ENCODE measurements at regions not wholly inside any gene's neighbourhood (a gene's known extent, or its start where the extent isn't known, plus 50 kb on each side); places are given as distances from the start of the nearest gene placed in this dataset.
"Not testable (repeated sequence)": the region's sequence is repeated elsewhere in the genome, so short reads cannot be mapped to it uniquely, and the experiment has no call there.

DNA sequence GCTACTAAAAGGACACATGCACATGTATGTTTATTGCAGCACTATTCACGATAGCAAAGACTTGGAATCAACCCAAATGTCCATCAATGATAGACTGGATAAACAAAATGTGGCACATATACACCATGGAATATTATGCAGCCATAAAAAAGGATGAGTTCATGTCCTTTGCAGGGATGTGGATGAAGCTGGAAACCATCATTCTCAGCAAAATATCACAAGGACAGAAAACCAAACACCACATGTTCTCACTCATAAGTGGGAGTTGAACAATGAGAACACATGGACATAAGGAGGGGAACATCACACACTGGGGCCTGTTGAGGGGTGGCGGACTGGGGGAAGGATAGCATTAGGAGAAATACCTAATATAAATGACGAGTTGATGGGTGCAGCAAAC is 168.2 kb downstream of the NPR3 start:
- H3K9me3 ChIP-seq (ENCODE audit: low read length); ATAC-seq; H3K36me3 ChIP-seq (replicated peaks in 1 of 2; ENCODE audit: control insufficient read depth in 1 of 2, insufficient read depth in 2 of 2, low read length in 2 of 2); FAIRE-seq; H3K27ac ChIP-seq (ENCODE audit: extremely low read length, insufficient read depth, low read length); BruUV-seq (replicated peaks); H3K4me2 ChIP-seq (ENCODE audit: low read depth, low read length); DNase-seq (ENCODE audit: low spot score); intact Hi-C loops (cut with micrococcal nuclease; ENCODE audit: unreplicated experiment); H3K79me2 ChIP-seq (ENCODE audit: insufficient read depth, low read length); POLR2A ChIA-PET; H4K20me1 ChIP-seq (ENCODE audit: insufficient read depth, low read length); in situ Hi-C loops (cut with HindIII; ENCODE audit: extremely low pct_ligation_motif_present, low pct_unique_long_range_greater_than_20kb); H3K9ac ChIP-seq (ENCODE audit: insufficient read depth, low read depth, low read length); CTCF ChIA-PET (ENCODE audit: low intra/inter-chr PET ratio, low total read pairs); H3K4me1 ChIP-seq (ENCODE audit: insufficient read depth, low read length); H2AFZ ChIP-seq (ENCODE audit: low read length); H3K4me3 ChIP-seq (replicated peaks in 1 of 3; ENCODE audit: insufficient read depth in 1 of 3, low read depth in 2 of 3, low read length in 3 of 3); H3K27me3 ChIP-seq (ENCODE audit: control insufficient read depth in 1 of 2, insufficient read depth in 2 of 2, low read length in 2 of 2): not testable (repeated sequence)
- 16% methylated on average over 3 of the region's 3 CpGs for WGBS (ENCODE audit: low lambda C conversion rate)

DNA sequence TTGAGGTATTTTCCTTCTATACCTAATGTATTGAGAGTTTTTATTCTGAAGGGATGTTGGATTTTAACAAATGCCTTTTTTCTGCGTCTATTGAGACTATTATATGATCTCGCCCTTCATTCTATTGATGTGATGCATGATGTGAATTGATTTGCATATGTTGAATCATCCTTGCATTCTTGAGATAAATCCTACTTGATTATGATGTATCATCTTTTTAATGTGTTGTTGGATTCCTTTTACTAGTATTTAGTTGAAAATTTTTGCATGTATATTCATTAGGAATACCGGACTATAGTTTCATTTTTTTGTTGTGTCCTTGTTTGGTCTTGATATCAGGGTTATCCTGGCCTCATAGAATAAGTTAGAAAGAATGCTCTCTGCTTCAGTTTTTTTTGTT is 169.7 kb downstream of the NPR3 start:
- TF ChIP-seq ZNF574 (CRISPR knock-in tag; IDR thresholded peaks at IDR 0.05) (no peak), ELF3 (CRISPR knock-in tag; IDR thresholded peaks at IDR 0.05) (no peak)
- Histone ChIP-seq H3K4me3 (replicated peaks in 1 of 3; ENCODE audit: insufficient read depth in 1 of 3, low read depth in 2 of 3, low read length in 3 of 3) (no peak overlapping the region), H3K9ac (ENCODE audit: insufficient read depth, low read depth, low read length) (no peak overlapping the region), H2AFZ (ENCODE audit: low read length) (no peak overlapping the region), H3K4me1 (ENCODE audit: insufficient read depth, low read length) (no peaks in the 10 kb centered on the region), H4K20me1 (ENCODE audit: insufficient read depth, low read length) (no peaks in the 10 kb centered on the region), H3K27ac (ENCODE audit: extremely low read length, insufficient read depth, low read length) (no peak overlapping the region), H3K36me3 (replicated peaks in 1 of 2; ENCODE audit: control insufficient read depth in 1 of 2, insufficient read depth in 2 of 2, low read length in 2 of 2) (no peaks in the 10 kb centered on the region), H3K79me2 (ENCODE audit: insufficient read depth, low read length) (no peaks in the 10 kb centered on the region), H3K27me3 (ENCODE audit: control insufficient read depth in 1 of 2, insufficient read depth in 2 of 2, low read length in 2 of 2) (no peaks in the 10 kb centered on the region), H3K9me3 (ENCODE audit: low read length) (no peaks in the 10 kb centered on the region), H3K4me2 (ENCODE audit: low read depth, low read length) (no peak overlapping the region)
- ChIA-PET CTCF (ENCODE audit: low intra/inter-chr PET ratio, low total read pairs) (no interaction called here), POLR2A (no interaction called here)
- in situ Hi-C loops (cut with HindIII; ENCODE audit: extremely low pct_ligation_motif_present, low pct_unique_long_range_greater_than_20kb): no loop called here
- BruUV-seq (replicated peaks): no TSS peak
- intact Hi-C loops (cut with micrococcal nuclease; ENCODE audit: unreplicated experiment): no loop called here
- DNase-seq (ENCODE audit: low spot score) (no peak), ATAC-seq (no peak), FAIRE-seq (no peak)
- 2% methylated on average over 3 of the region's 3 CpGs for WGBS (ENCODE audit: low lambda C conversion rate)
